ENCODE measurements at regions not wholly inside any gene's neighbourhood (a gene's known extent, or its start where the extent isn't known, plus 50 kb on each side); places are given as distances from the start of the nearest gene placed in this dataset.
"Not testable (repeated sequence)": the region's sequence is repeated elsewhere in the genome, so short reads cannot be mapped to it uniquely, and the experiment has no call there.

- DNase-seq (ENCODE audit: low read depth in 2 of 2) = no peak
These were observed 151.0 kb upstream of the CHST15 start for GRCh38 chr10:124244256-124244877.

GRCh38 chr10:124243702-124244121 lies 150.3 kb upstream of the CHST15 start:
- DNase-seq (ENCODE audit: low read depth in 2 of 2) = no peak

GRCh38 chr10:124242791-124243190 lies 149.4 kb upstream of the CHST15 start:
- DNase-seq (ENCODE audit: low read depth in 2 of 2) = no peak

- no peak for DNase-seq (ENCODE audit: low read depth in 2 of 2)
These were observed 149.0 kb upstream of the CHST15 start for GRCh38 chr10:124242365-124242764.

- DNase-seq (ENCODE audit: low read depth in 2 of 2) = not testable (repeated sequence)
These were observed 148.1 kb upstream of the CHST15 start for GRCh38 chr10:124241510-124241909.

GRCh38 chr10:124240839-124241291 lies 147.5 kb upstream of the CHST15 start:
- no peak for DNase-seq (ENCODE audit: low read depth in 2 of 2)

- no peak for DNase-seq (ENCODE audit: low read depth in 2 of 2)
These were observed 146.3 kb upstream of the CHST15 start for GRCh38 chr10:124239696-124240095.

GRCh38 chr10:124239134-124239533 lies 145.7 kb upstream of the CHST15 start:
- no peak for DNase-seq (ENCODE audit: low read depth in 2 of 2)

GRCh38 chr10:124238367-124238766 lies 145.0 kb upstream of the CHST15 start:
- no peak for DNase-seq (ENCODE audit: low read depth in 2 of 2)

GRCh38 chr10:124237282-124237961 lies 144.0 kb upstream of the CHST15 start:
- DNase-seq (ENCODE audit: low read depth in 2 of 2) = no peak

- DNase-seq (ENCODE audit: low read depth in 2 of 2) = no peak
These were observed 143.4 kb upstream of the CHST15 start for GRCh38 chr10:124236816-124237215.

GRCh38 chr10:124236136-124236535 lies 142.7 kb upstream of the CHST15 start:
- DNase-seq (ENCODE audit: low read depth in 2 of 2) = no peak

- no peak for DNase-seq (ENCODE audit: low read depth in 2 of 2)
These were observed 141.8 kb upstream of the CHST15 start for GRCh38 chr10:124235232-124235631.

GRCh38 chr10:124233546-124234138 lies 140.2 kb upstream of the CHST15 start:
- DNase-seq (ENCODE audit: low read depth in 2 of 2) = no peak

GRCh38 chr10:124232686-124233545 lies 139.5 kb upstream of the CHST15 start:
- no peak for DNase-seq (ENCODE audit: low read depth in 2 of 2)

- no peak for DNase-seq (ENCODE audit: low read depth in 2 of 2)
These were observed 138.1 kb upstream of the CHST15 start for GRCh38 chr10:124231168-124232155.

- DNase-seq (ENCODE audit: low read depth in 2 of 2) = no peak
These were observed 137.3 kb upstream of the CHST15 start for GRCh38 chr10:124230635-124231167.

- no peak for DNase-seq (ENCODE audit: low read depth in 2 of 2)
These were observed 136.7 kb upstream of the CHST15 start for GRCh38 chr10:124229989-124230634.

GRCh38 chr10:124229201-124229988 lies 136.0 kb upstream of the CHST15 start:
- DNase-seq (ENCODE audit: low read depth in 2 of 2) = no peak
